ENCODE measurements at regions not wholly inside any gene's neighbourhood (a gene's known extent, or its start where the extent isn't known, plus 50 kb on each side); places are given as distances from the start of the nearest gene placed in this dataset.

GRCh38 chr12:3336606-3337311 lies 154.2 kb upstream of the PRMT8 start:
- Histone ChIP-seq H3K27me3 (replicated peaks in 1 of 2; ENCODE audit: control insufficient read depth in 2 of 2, extremely low read depth in 1 of 2, insufficient read depth in 2 of 2, low read length in 1 of 2) (peaks cover 0 to 29% of the 10 kb centered on the region in 2 experiments), H3K36me3 (ENCODE audit: control insufficient read depth in 2 of 2, extremely low read depth in 1 of 2, insufficient read depth in 1 of 2, low read length in 1 of 2) (no peaks in the 10 kb centered on the region), H3K4me1 (ENCODE audit: control insufficient read depth in 1 of 2, extremely low read depth in 1 of 2, insufficient read depth in 2 of 2, low read length in 2 of 2) (no peaks in the 10 kb centered on the region), H3K27ac (ENCODE audit: low read length) (no peak overlapping the region), H3K9me3 (no peaks in the 10 kb centered on the region), H3K4me3 (ENCODE audit: control insufficient read depth in 1 of 2, extremely low read depth in 1 of 2, low read length in 1 of 2) (no peak overlapping the region)
- no peaks in the 10 kb centered on the region for H3K36me3 Mint-ChIP-seq
- no peak overlapping the region for H3K4me3 Mint-ChIP-seq
- H3K27ac Mint-ChIP-seq: no peak overlapping the region
- ChIA-PET POLR2A (no interaction called here), CTCF (no interaction called here)
- no peak for DNase-seq
- H3K9me3 Mint-ChIP-seq: no peaks in the 10 kb centered on the region
- 56% methylated on average over 6 of the region's 13 CpGs for WGBS (ENCODE audit: insufficient coverage)
- H3K4me1 Mint-ChIP-seq: no peaks in the 10 kb centered on the region
- no peak for ATAC-seq (replicated peaks in 1 of 4)
- peaks cover 19 to 33% of the 10 kb centered on the region in 2 donors for H3K27me3 Mint-ChIP-seq

- ATAC-seq (replicated peaks in 1 of 4) (no peak), DNase-seq (no peak)
- 100% methylated on average over 1 of the region's 5 CpGs for WGBS (ENCODE audit: insufficient coverage)
- Mint-ChIP-seq H3K9me3 (no peaks in the 10 kb centered on the region), H3K27me3 (peaks cover 28 to 45% of the 10 kb centered on the region in 2 donors), H3K27ac (no peak overlapping the region), H3K4me1 (no peaks in the 10 kb centered on the region), H3K4me3 (no peak overlapping the region), H3K36me3 (no peaks in the 10 kb centered on the region)
- H3K4me3 ChIP-seq (ENCODE audit: control insufficient read depth in 1 of 2, extremely low read depth in 1 of 2, low read length in 1 of 2): no peak overlapping the region
- ChIA-PET POLR2A (no interaction called here), CTCF (no interaction called here)
- no peaks in the 10 kb centered on the region for H3K36me3 ChIP-seq (ENCODE audit: control insufficient read depth in 2 of 2, extremely low read depth in 1 of 2, insufficient read depth in 1 of 2, low read length in 1 of 2)
- no peaks in the 10 kb centered on the region for H3K9me3 ChIP-seq
- H3K4me1 ChIP-seq (ENCODE audit: control insufficient read depth in 1 of 2, extremely low read depth in 1 of 2, insufficient read depth in 2 of 2, low read length in 2 of 2): no peaks in the 10 kb centered on the region
- no peak overlapping the region for H3K27ac ChIP-seq (ENCODE audit: low read length)
- peaks cover 0 to 37% of the 10 kb centered on the region in 2 experiments for H3K27me3 ChIP-seq (replicated peaks in 1 of 2; ENCODE audit: control insufficient read depth in 2 of 2, extremely low read depth in 1 of 2, insufficient read depth in 2 of 2, low read length in 1 of 2)
Measured at GRCh38 chr12:3337944-3338343, 153.1 kb upstream of the PRMT8 start.

- Histone ChIP-seq H3K27me3 (replicated peaks in 1 of 2; ENCODE audit: control insufficient read depth in 2 of 2, extremely low read depth in 1 of 2, insufficient read depth in 2 of 2, low read length in 1 of 2) (peaks cover 0 to 36% of the 10 kb centered on the region in 2 experiments), H3K4me3 (ENCODE audit: control insufficient read depth in 1 of 2, extremely low read depth in 1 of 2, low read length in 1 of 2) (no peak overlapping the region), H3K9me3 (no peaks in the 10 kb centered on the region), H3K4me1 (ENCODE audit: control insufficient read depth in 1 of 2, extremely low read depth in 1 of 2, insufficient read depth in 2 of 2, low read length in 2 of 2) (no peaks in the 10 kb centered on the region), H3K27ac (ENCODE audit: low read length) (no peak overlapping the region), H3K36me3 (ENCODE audit: control insufficient read depth in 2 of 2, extremely low read depth in 1 of 2, insufficient read depth in 1 of 2, low read length in 1 of 2) (no peaks in the 10 kb centered on the region)
- no peak overlapping the region for H3K4me3 Mint-ChIP-seq
- no peaks in the 10 kb centered on the region for H3K36me3 Mint-ChIP-seq
- ChIA-PET CTCF (no interaction called here), POLR2A (no interaction called here)
- H3K27ac Mint-ChIP-seq: no peak overlapping the region
- peaks cover 28 to 55% of the 10 kb centered on the region in 2 donors for H3K27me3 Mint-ChIP-seq
- no peak for ATAC-seq (replicated peaks in 1 of 4)
- no peak for DNase-seq
- H3K9me3 Mint-ChIP-seq: no peaks in the 10 kb centered on the region
- no peaks in the 10 kb centered on the region for H3K4me1 Mint-ChIP-seq
- 88% methylated on average over 6 of the region's 7 CpGs for WGBS (ENCODE audit: insufficient coverage)
Measured at GRCh38 chr12:3339221-3339620, 151.8 kb upstream of the PRMT8 start.

- H3K4me1 ChIP-seq (ENCODE audit: control insufficient read depth in 1 of 2, extremely low read depth in 1 of 2, insufficient read depth in 2 of 2, low read length in 2 of 2): no peaks in the 10 kb centered on the region
- H3K4me1 Mint-ChIP-seq: no peaks in the 10 kb centered on the region
- H3K4me3 Mint-ChIP-seq: no peak overlapping the region
- peaks cover 0 to 27% of the 10 kb centered on the region in 2 experiments for H3K27me3 ChIP-seq (replicated peaks in 1 of 2; ENCODE audit: control insufficient read depth in 2 of 2, extremely low read depth in 1 of 2, insufficient read depth in 2 of 2, low read length in 1 of 2)
- no peaks in the 10 kb centered on the region for H3K36me3 ChIP-seq (ENCODE audit: control insufficient read depth in 2 of 2, extremely low read depth in 1 of 2, insufficient read depth in 1 of 2, low read length in 1 of 2)
- no peaks in the 10 kb centered on the region for H3K9me3 Mint-ChIP-seq
- H3K36me3 Mint-ChIP-seq: no peaks in the 10 kb centered on the region
- CTCF ChIA-PET: no interaction called here
- WGBS (ENCODE audit: insufficient coverage): no CpG with 5 or more reads among the region's 4 CpGs
- POLR2A ChIA-PET: no interaction called here
- DNase-seq (no peak), ATAC-seq (replicated peaks in 1 of 4) (no peak)
- H3K4me3 ChIP-seq (ENCODE audit: control insufficient read depth in 1 of 2, extremely low read depth in 1 of 2, low read length in 1 of 2): no peak overlapping the region
- H3K27ac ChIP-seq (ENCODE audit: low read length): no peak overlapping the region
- peaks cover 17 to 50% of the 10 kb centered on the region in 2 donors for H3K27me3 Mint-ChIP-seq
- no peaks in the 10 kb centered on the region for H3K9me3 ChIP-seq
- H3K27ac Mint-ChIP-seq: no peak overlapping the region
Measured at GRCh38 chr12:3341594-3341993, 149.4 kb upstream of the PRMT8 start.

GRCh38 chr12:3342051-3342450 lies 149.0 kb upstream of the PRMT8 start:
- H3K9me3 ChIP-seq: no peaks in the 10 kb centered on the region
- ChIA-PET CTCF (no interaction called here), POLR2A (no interaction called here)
- Mint-ChIP-seq H3K27ac (no peak overlapping the region), H3K27me3 (peaks cover 17 to 50% of the 10 kb centered on the region in 2 donors), H3K36me3 (no peaks in the 10 kb centered on the region), H3K9me3 (no peaks in the 10 kb centered on the region), H3K4me1 (no peaks in the 10 kb centered on the region), H3K4me3 (no peak overlapping the region)
- peak in 1 of 35 experiments; percentile 9 for DNase-seq
- H3K4me3 ChIP-seq (ENCODE audit: control insufficient read depth in 1 of 2, extremely low read depth in 1 of 2, low read length in 1 of 2): no peak overlapping the region
- no peaks in the 10 kb centered on the region for H3K36me3 ChIP-seq (ENCODE audit: control insufficient read depth in 2 of 2, extremely low read depth in 1 of 2, insufficient read depth in 1 of 2, low read length in 1 of 2)
- H3K27me3 ChIP-seq (replicated peaks in 1 of 2; ENCODE audit: control insufficient read depth in 2 of 2, extremely low read depth in 1 of 2, insufficient read depth in 2 of 2, low read length in 1 of 2): peaks cover 0 to 27% of the 10 kb centered on the region in 2 experiments
- no peak overlapping the region for H3K27ac ChIP-seq (ENCODE audit: low read length)
- WGBS (ENCODE audit: insufficient coverage): 18% methylated on average over 7 of the region's 8 CpGs
- no peaks in the 10 kb centered on the region for H3K4me1 ChIP-seq (ENCODE audit: control insufficient read depth in 1 of 2, extremely low read depth in 1 of 2, insufficient read depth in 2 of 2, low read length in 2 of 2)
- no peak for ATAC-seq (replicated peaks in 1 of 4)

- no peak overlapping the region for H3K4me3 Mint-ChIP-seq
- peaks cover 0 to 26% of the 10 kb centered on the region in 2 experiments for H3K27me3 ChIP-seq (replicated peaks in 1 of 2; ENCODE audit: control insufficient read depth in 2 of 2, extremely low read depth in 1 of 2, insufficient read depth in 2 of 2, low read length in 1 of 2)
- H3K4me1 Mint-ChIP-seq: no peaks in the 10 kb centered on the region
- DNase-seq (no peak), ATAC-seq (replicated peaks in 1 of 4) (no peak)
- WGBS (ENCODE audit: insufficient coverage): 100% methylated on average over 1 of the region's 5 CpGs
- no peaks in the 10 kb centered on the region for H3K9me3 ChIP-seq
- H3K27ac ChIP-seq (ENCODE audit: low read length): no peak overlapping the region
- no peaks in the 10 kb centered on the region for H3K4me1 ChIP-seq (ENCODE audit: control insufficient read depth in 1 of 2, extremely low read depth in 1 of 2, insufficient read depth in 2 of 2, low read length in 2 of 2)
- POLR2A ChIA-PET: no interaction called here
- H3K9me3 Mint-ChIP-seq: no peaks in the 10 kb centered on the region
- H3K27ac Mint-ChIP-seq: no peak overlapping the region
- H3K36me3 Mint-ChIP-seq: no peaks in the 10 kb centered on the region
- no peak overlapping the region for H3K4me3 ChIP-seq (ENCODE audit: control insufficient read depth in 1 of 2, extremely low read depth in 1 of 2, low read length in 1 of 2)
- H3K36me3 ChIP-seq (ENCODE audit: control insufficient read depth in 2 of 2, extremely low read depth in 1 of 2, insufficient read depth in 1 of 2, low read length in 1 of 2): no peaks in the 10 kb centered on the region
- CTCF ChIA-PET: no interaction called here
- peaks cover 5 to 33% of the 10 kb centered on the region in 2 donors for H3K27me3 Mint-ChIP-seq
Measured at GRCh38 chr12:3348055-3348454, 142.9 kb upstream of the PRMT8 start.

- Mint-ChIP-seq H3K4me1 (no peaks in the 10 kb centered on the region), H3K4me3 (no peak overlapping the region), H3K27ac (no peak overlapping the region), H3K9me3 (no peaks in the 10 kb centered on the region), H3K27me3 (peaks cover 9 to 20% of the 10 kb centered on the region in 2 donors), H3K36me3 (no peaks in the 10 kb centered on the region)
- Histone ChIP-seq H3K4me1 (ENCODE audit: control insufficient read depth in 1 of 2, extremely low read depth in 1 of 2, insufficient read depth in 2 of 2, low read length in 2 of 2) (no peaks in the 10 kb centered on the region), H3K9me3 (no peaks in the 10 kb centered on the region), H3K27ac (ENCODE audit: low read length) (no peak overlapping the region), H3K27me3 (replicated peaks in 1 of 2; ENCODE audit: control insufficient read depth in 2 of 2, extremely low read depth in 1 of 2, insufficient read depth in 2 of 2, low read length in 1 of 2) (peaks cover 0 to 34% of the 10 kb centered on the region in 2 experiments), H3K4me3 (ENCODE audit: control insufficient read depth in 1 of 2, extremely low read depth in 1 of 2, low read length in 1 of 2) (no peak overlapping the region), H3K36me3 (ENCODE audit: control insufficient read depth in 2 of 2, extremely low read depth in 1 of 2, insufficient read depth in 1 of 2, low read length in 1 of 2) (no peaks in the 10 kb centered on the region)
- 59% methylated on average over 3 of the region's 4 CpGs for WGBS (ENCODE audit: insufficient coverage)
- no peak for DNase-seq
- POLR2A ChIA-PET: no interaction called here
- CTCF ChIA-PET: no interaction called here
- no peak for ATAC-seq (replicated peaks in 1 of 4)
Measured at GRCh38 chr12:3350432-3350831, 140.6 kb upstream of the PRMT8 start.

Measured in T-cell (primary cell).